A549 (cell line): ENCODE measurements at regions not wholly inside any gene's neighbourhood (a gene's known extent, or its start where the extent isn't known, plus 50 kb on each side); places are given as distances from the start of the nearest gene placed in this dataset.

ENCODE experiments used
- KDM1A ChIP-seq: fragments of 200-600 bp; sonication (generic); IDR thresholded peaks from 2 replicates; pipeline ENCODE4 v1.6.1; 2016; ENCODE audit warnings: low read depth, mild to moderate bottlenecking
- MYC ChIP-seq: IDR thresholded peaks from 2 replicates; pipeline ENCODE4 v1.6.1; 2012; ENCODE audit warnings: mild to moderate bottlenecking, inconsistent platforms, low read length, improper control_type of control experiment, borderline replicate concordance
- POLR2A ChIP-seq: IDR thresholded peaks from 2 replicates; pipeline ENCODE4 v1.6.1; 2012; ENCODE audit warnings: mild to moderate bottlenecking, low read length
- SMC3 ChIP-seq: fragments of >200 bp; sonication (Bioruptor Twin); formaldehyde crosslinking; IDR thresholded peaks from 3 replicates; pipeline ENCODE4 v1.6.1; 2018; ENCODE audit warnings: inconsistent platforms
- TF ChIP-seq, protein P1 (sequence below): fragments of >200 bp; sonication (Bioruptor Twin); formaldehyde crosslinking; IDR thresholded peaks from 3 replicates; pipeline ENCODE4 v1.5.1; 2016

DNA sequence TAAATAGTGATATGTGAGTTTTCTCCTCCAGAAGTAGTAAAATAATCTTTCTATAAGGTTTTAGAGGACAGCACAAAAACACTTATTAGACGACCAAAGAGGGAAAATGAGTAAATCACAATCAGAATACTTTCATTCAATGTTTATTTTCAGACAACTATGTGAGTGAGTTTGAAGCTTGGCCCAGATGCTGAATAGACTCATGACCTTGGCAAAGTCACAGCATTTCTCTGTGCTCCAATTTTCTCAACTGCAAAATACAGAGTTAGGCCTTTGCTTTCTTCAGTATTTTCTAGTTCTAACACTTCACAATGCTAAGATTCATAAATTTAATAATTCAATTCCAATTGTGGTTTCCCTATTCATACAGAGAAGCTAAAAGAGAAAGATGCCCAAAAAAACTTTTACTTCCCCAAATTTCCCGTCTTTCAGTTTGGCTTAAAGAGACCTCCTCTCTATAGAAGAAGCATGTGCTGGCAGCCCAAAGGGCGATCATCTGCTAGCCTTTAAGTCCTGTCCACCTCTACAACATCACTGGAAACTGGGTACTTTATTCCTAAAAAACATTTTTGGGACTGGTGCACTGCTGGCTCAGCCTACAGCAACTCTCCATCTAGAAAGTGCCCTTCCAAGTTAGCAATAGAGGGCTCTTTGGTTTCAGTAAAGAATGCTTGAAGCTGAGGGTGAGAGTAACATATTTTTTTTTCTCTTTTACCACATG, 116.8 kb upstream of the GORAB start:
- TF ChIP-seq SMC3 (no peak), KDM1A (no peak), MYC (no peak), POLR2A (no peak)
- TF ChIP-seq, protein P1, sequence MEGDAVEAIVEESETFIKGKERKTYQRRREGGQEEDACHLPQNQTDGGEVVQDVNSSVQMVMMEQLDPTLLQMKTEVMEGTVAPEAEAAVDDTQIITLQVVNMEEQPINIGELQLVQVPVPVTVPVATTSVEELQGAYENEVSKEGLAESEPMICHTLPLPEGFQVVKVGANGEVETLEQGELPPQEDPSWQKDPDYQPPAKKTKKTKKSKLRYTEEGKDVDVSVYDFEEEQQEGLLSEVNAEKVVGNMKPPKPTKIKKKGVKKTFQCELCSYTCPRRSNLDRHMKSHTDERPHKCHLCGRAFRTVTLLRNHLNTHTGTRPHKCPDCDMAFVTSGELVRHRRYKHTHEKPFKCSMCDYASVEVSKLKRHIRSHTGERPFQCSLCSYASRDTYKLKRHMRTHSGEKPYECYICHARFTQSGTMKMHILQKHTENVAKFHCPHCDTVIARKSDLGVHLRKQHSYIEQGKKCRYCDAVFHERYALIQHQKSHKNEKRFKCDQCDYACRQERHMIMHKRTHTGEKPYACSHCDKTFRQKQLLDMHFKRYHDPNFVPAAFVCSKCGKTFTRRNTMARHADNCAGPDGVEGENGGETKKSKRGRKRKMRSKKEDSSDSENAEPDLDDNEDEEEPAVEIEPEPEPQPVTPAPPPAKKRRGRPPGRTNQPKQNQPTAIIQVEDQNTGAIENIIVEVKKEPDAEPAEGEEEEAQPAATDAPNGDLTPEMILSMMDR = no peak
